ENCODE measurements at regions not wholly inside any gene's neighbourhood (a gene's known extent, or its start where the extent isn't known, plus 50 kb on each side); places are given as distances from the start of the nearest gene placed in this dataset.

GRCh38 chr9:105828171-105828570 lies 133.8 kb downstream of the TMEM38B start:
- Histone ChIP-seq H3K4me3 (ENCODE audit: low read depth in 1 of 3, low read length in 3 of 3) (no peak overlapping the region), H3K4me1 (ENCODE audit: control insufficient read depth in 4 of 4, insufficient read depth in 4 of 4, low read length in 3 of 4) (no peaks in the 10 kb centered on the region), H3K27me3 (ENCODE audit: control insufficient read depth in 4 of 4, insufficient read depth in 4 of 4, low read length in 3 of 4) (no peaks in the 10 kb centered on the region), H3K9me3 (ENCODE audit: control insufficient read depth in 4 of 4, low read length in 3 of 4) (peaks cover 0 to under 1% (median 0%) of the 10 kb centered on the region in 4 donors), H3K9ac (ENCODE audit: low read depth in 1 of 2, low read length in 2 of 2) (no peak overlapping the region), H3K27ac (ENCODE audit: low read depth in 1 of 2, low read length in 2 of 2) (no peak overlapping the region), H3K36me3 (ENCODE audit: control insufficient read depth in 4 of 4, insufficient read depth in 3 of 4, low read depth in 1 of 4, low read length in 3 of 4) (no peaks in the 10 kb centered on the region)
- TF ChIP-seq RAD21 (IDR thresholded peaks at IDR 0.05) = no peak
- no peak for TF ChIP-seq FOXA1 (IDR thresholded peaks at IDR 0.05)
- TF ChIP-seq FOXA2 (IDR thresholded peaks at IDR 0.05) = no peak
- TF ChIP-seq JUND (IDR thresholded peaks at IDR 0.05) = no peak
- TF ChIP-seq EGR1 (IDR thresholded peaks at IDR 0.05; ENCODE audit: low read depth in 2 of 2) = no peak
- TF ChIP-seq HNF4G (IDR thresholded peaks at IDR 0.05) = no peak
- no peak for TF ChIP-seq GABPA (IDR thresholded peaks at IDR 0.05 in 1 of 2, conservative IDR thresholded peaks at IDR 0.05 in 1 of 2)
- no peak for TF ChIP-seq NR2F2 (IDR thresholded peaks at IDR 0.05)
- no peak for TF ChIP-seq HNF4A (conservative IDR thresholded peaks at IDR 0.05)
- no peak for TF ChIP-seq SP1 (IDR thresholded peaks at IDR 0.05)
- TF ChIP-seq, protein P1, sequence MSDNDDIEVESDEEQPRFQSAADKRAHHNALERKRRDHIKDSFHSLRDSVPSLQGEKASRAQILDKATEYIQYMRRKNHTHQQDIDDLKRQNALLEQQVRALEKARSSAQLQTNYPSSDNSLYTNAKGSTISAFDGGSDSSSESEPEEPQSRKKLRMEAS (IDR thresholded peaks at IDR 0.05) = no peak
- no peak for TF ChIP-seq ZBTB33 (IDR thresholded peaks at IDR 0.05)
- TF ChIP-seq, protein P2, sequence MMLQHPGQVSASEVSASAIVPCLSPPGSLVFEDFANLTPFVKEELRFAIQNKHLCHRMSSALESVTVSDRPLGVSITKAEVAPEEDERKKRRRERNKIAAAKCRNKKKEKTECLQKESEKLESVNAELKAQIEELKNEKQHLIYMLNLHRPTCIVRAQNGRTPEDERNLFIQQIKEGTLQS (IDR thresholded peaks at IDR 0.05) = no peak
- 97% methylated on average over 2 of the region's 2 CpGs for WGBS
- DNase-seq (ENCODE audit: low spot score) = no peak

DNA sequence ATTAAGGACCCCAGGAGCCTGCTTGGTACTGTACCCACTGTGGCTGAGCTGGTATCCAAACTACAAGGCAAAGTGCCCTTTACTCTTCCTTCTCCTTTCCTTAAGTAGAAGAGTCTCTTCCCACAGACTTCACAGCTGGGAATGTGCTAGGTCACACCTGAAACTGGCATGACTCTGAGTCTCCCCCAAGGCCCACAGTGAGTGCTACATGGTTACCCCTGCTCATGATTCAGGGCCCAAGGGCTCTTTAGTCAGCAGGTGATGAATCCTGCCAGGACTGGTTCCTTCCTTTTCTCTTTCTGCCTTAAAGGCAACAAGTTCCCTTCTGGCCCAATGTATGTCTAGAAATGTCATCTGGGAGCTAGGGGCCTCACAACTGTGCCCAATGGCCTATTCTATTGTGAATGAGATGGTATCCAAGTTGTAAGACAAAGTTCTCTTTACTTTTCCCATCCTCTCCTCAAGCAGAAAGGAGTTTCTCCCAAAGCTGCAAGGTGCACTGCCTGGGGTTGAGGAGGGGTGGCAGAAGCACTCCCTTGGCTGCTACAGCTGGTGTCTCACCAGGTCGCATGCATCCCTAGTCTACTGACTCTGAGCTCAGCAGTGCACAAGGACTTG lies 134.4 kb downstream of the TMEM38B start:
- no peak overlapping the region for H3K9ac ChIP-seq (ENCODE audit: low read depth in 1 of 2, low read length in 2 of 2)
- H3K36me3 ChIP-seq (ENCODE audit: control insufficient read depth in 4 of 4, insufficient read depth in 3 of 4, low read depth in 1 of 4, low read length in 3 of 4) = no peaks in the 10 kb centered on the region
- no peaks in the 10 kb centered on the region for H3K9me3 ChIP-seq (ENCODE audit: control insufficient read depth in 4 of 4, low read length in 3 of 4)
- TF ChIP-seq, protein P1 (IDR thresholded peaks at IDR 0.05) = no peak
- TF ChIP-seq, protein P3, sequence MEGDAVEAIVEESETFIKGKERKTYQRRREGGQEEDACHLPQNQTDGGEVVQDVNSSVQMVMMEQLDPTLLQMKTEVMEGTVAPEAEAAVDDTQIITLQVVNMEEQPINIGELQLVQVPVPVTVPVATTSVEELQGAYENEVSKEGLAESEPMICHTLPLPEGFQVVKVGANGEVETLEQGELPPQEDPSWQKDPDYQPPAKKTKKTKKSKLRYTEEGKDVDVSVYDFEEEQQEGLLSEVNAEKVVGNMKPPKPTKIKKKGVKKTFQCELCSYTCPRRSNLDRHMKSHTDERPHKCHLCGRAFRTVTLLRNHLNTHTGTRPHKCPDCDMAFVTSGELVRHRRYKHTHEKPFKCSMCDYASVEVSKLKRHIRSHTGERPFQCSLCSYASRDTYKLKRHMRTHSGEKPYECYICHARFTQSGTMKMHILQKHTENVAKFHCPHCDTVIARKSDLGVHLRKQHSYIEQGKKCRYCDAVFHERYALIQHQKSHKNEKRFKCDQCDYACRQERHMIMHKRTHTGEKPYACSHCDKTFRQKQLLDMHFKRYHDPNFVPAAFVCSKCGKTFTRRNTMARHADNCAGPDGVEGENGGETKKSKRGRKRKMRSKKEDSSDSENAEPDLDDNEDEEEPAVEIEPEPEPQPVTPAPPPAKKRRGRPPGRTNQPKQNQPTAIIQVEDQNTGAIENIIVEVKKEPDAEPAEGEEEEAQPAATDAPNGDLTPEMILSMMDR (IDR thresholded peaks at IDR 0.05; ENCODE audit: low read depth, low read length, missing input control) = no peak
- TF ChIP-seq, protein P2 (IDR thresholded peaks at IDR 0.05) = no peak
- TF ChIP-seq REST (IDR thresholded peaks at IDR 0.05) (no peak), TAF1 (conservative IDR thresholded peaks at IDR 0.05) (no peak), YY1 (IDR thresholded peaks at IDR 0.05) (no peak), GABPA (IDR thresholded peaks at IDR 0.05 in 1 of 2, conservative IDR thresholded peaks at IDR 0.05 in 1 of 2) (no peak), SP1 (IDR thresholded peaks at IDR 0.05) (no peak), RXRA (IDR thresholded peaks at IDR 0.05) (no peak), NR2F2 (IDR thresholded peaks at IDR 0.05) (no peak), HNF4G (IDR thresholded peaks at IDR 0.05) (no peak), ZBTB33 (IDR thresholded peaks at IDR 0.05) (no peak), EGR1 (IDR thresholded peaks at IDR 0.05; ENCODE audit: low read depth in 2 of 2) (no peak), FOXA1 (IDR thresholded peaks at IDR 0.05) (no peak), RAD21 (IDR thresholded peaks at IDR 0.05) (no peak)
- DNase-seq (ENCODE audit: low spot score) = no peak
- WGBS = 83% methylated on average over 1 of the region's 1 CpG
- H3K4me3 ChIP-seq (ENCODE audit: low read depth in 1 of 3, low read length in 3 of 3) = no peak overlapping the region
- H3K27me3 ChIP-seq (ENCODE audit: control insufficient read depth in 4 of 4, insufficient read depth in 4 of 4, low read length in 3 of 4) = no peaks in the 10 kb centered on the region
- H3K27ac ChIP-seq (ENCODE audit: low read depth in 1 of 2, low read length in 2 of 2) = no peak overlapping the region
- H3K4me1 ChIP-seq (ENCODE audit: control insufficient read depth in 4 of 4, insufficient read depth in 4 of 4, low read length in 3 of 4) = no peaks in the 10 kb centered on the region

Data from liver (tissue), 8 donors.